Progenitor cell of endocrine pancreas (in vitro differentiated cells): ENCODE measurements at regions not wholly inside any gene's neighbourhood (a gene's known extent, or its start where the extent isn't known, plus 50 kb on each side); places are given as distances from the start of the nearest gene placed in this dataset.

Experiments used
- DNase-seq: peaks from one replicate; pipeline ENCODE4 v3.0.0; 2021; ENCODE audit warnings: low spot score; ENCODE audit not compliant: unreplicated experiment
- H3K27ac Mint-ChIP-seq: 2 replicates; pipeline ENCODE4 v1.8.0; 2021; ENCODE audit warnings: mild to moderate bottlenecking, moderate library complexity, mixed read lengths
- H3K27me3 Mint-ChIP-seq: 2 replicates; pipeline ENCODE4 v1.8.0; 2021; ENCODE audit warnings: mixed read lengths
- H3K36me3 Mint-ChIP-seq: 2 replicates; pipeline ENCODE4 v1.8.0; 2022; ENCODE audit warnings: mixed read lengths; ENCODE audit not compliant: insufficient read depth
- H3K4me1 Mint-ChIP-seq: 2 replicates; pipeline ENCODE4 v1.8.0; 2021; ENCODE audit warnings: low read depth, mixed read lengths
- H3K4me3 Mint-ChIP-seq: 2 replicates; pipeline ENCODE4 v1.8.0; 2021; ENCODE audit warnings: low read depth, mild to moderate bottlenecking, moderate library complexity, mixed read lengths
- H3K9me3 Mint-ChIP-seq: 2 replicates; pipeline ENCODE4 v1.8.0; 2021; ENCODE audit warnings: low read depth, mixed read lengths
- CTCF ChIP-seq: fragments of 200-600 bp; sonication (generic); IDR thresholded peaks from one replicate; pipeline ENCODE4 v1.5.0; 2021; ENCODE audit warnings: antibody characterized with exemption, mild to moderate bottlenecking; ENCODE audit not compliant: unreplicated experiment

- no peak for TF ChIP-seq CTCF
- H3K27me3 Mint-ChIP-seq: no peaks in the 10 kb centered on the region
- H3K36me3 Mint-ChIP-seq: no peaks in the 10 kb centered on the region
- peaks cover 2% of the 10 kb centered on the region for H3K4me1 Mint-ChIP-seq
- DNase-seq: no peak
- no peak overlapping the region for H3K27ac Mint-ChIP-seq
- no peaks in the 10 kb centered on the region for H3K9me3 Mint-ChIP-seq
- no peak overlapping the region for H3K4me3 Mint-ChIP-seq
Observed at GRCh38 chr12:76173756-76174155, 89.3 kb upstream of the NAP1L1 start.

- H3K4me1 Mint-ChIP-seq: no peaks in the 10 kb centered on the region
- H3K27me3 Mint-ChIP-seq: no peaks in the 10 kb centered on the region
- no peak overlapping the region for H3K4me3 Mint-ChIP-seq
- H3K27ac Mint-ChIP-seq: peak overlapping the region; percentile 69
- DNase-seq: peak; percentile 21
- no peaks in the 10 kb centered on the region for H3K36me3 Mint-ChIP-seq
- peak; percentile 68 for TF ChIP-seq CTCF
- H3K9me3 Mint-ChIP-seq: no peaks in the 10 kb centered on the region
Observed at GRCh38 chr12:76158518-76159321, 74.2 kb upstream of the NAP1L1 start.

- H3K9me3 Mint-ChIP-seq: no peaks in the 10 kb centered on the region
- no peak for DNase-seq
- no peaks in the 10 kb centered on the region for H3K36me3 Mint-ChIP-seq
- H3K4me1 Mint-ChIP-seq: no peaks in the 10 kb centered on the region
- H3K27ac Mint-ChIP-seq: no peak overlapping the region
- no peak for TF ChIP-seq CTCF
- no peak overlapping the region for H3K4me3 Mint-ChIP-seq
- H3K27me3 Mint-ChIP-seq: no peaks in the 10 kb centered on the region
Observed at GRCh38 chr12:76156726-76157125, 72.2 kb upstream of the NAP1L1 start.

GRCh38 chr12:76156314-76156713 is 71.8 kb upstream of the NAP1L1 start:
- no peak for TF ChIP-seq CTCF
- no peaks in the 10 kb centered on the region for H3K9me3 Mint-ChIP-seq
- no peaks in the 10 kb centered on the region for H3K4me1 Mint-ChIP-seq
- H3K4me3 Mint-ChIP-seq: no peak overlapping the region
- DNase-seq: no peak
- no peaks in the 10 kb centered on the region for H3K27me3 Mint-ChIP-seq
- H3K36me3 Mint-ChIP-seq: no peaks in the 10 kb centered on the region
- H3K27ac Mint-ChIP-seq: no peak overlapping the region

- Mint-ChIP-seq H3K9me3 (no peaks in the 10 kb centered on the region), H3K27ac (no peak overlapping the region), H3K27me3 (no peaks in the 10 kb centered on the region), H3K4me1 (no peaks in the 10 kb centered on the region), H3K4me3 (no peak overlapping the region), H3K36me3 (no peaks in the 10 kb centered on the region)
- no peak for DNase-seq
- no peak for TF ChIP-seq CTCF
Observed at GRCh38 chr12:76155157-76155670, 70.7 kb upstream of the NAP1L1 start.
